ENCODE measurements at regions not wholly inside any gene's neighbourhood (a gene's known extent, or its start where the extent isn't known, plus 50 kb on each side); places are given as distances from the start of the nearest gene placed in this dataset.

DNA sequence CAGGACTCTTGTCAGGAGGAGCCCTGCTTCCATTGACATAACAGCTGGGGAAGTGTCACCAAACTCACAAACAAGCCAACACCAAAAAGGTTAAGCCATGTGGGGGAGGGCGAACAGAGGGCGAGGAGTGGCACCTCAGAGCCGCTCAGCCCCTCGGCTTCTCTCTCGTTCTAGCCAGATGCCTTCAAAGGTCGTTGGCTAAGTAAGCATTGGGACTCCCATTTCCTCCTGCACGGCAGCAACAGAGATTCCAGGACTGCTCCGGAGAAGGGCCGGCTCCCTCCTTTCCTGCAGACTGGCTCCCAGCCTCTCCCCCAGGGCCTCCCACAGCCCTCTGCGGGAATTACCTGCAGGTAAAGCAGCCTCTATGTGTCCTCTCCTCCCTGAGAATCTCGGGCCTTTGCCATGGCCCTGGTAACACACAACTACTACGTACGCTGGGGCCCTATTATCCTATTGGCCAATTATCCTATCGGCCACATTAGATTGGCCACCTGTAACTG is 52.1 kb upstream of the RNU6ATAC start:
- 78% methylated on average over 13 of the region's 14 CpGs; no CpG with 5 or more reads in 1 of the 2 experiments for WGBS, 2 experiments (ENCODE audit: extremely low coverage in 1 of 2, insufficient coverage in 1 of 2, insufficient read length in 1 of 2, insufficient replicate concordance in 2 of 2, low coverage in 1 of 2, low lambda C conversion rate in 2 of 2, missing lambda C conversion rate in 1 of 2)
- Histone ChIP-seq H3K14ac (ENCODE audit: insufficient read length) (no peak overlapping the region), H3K27ac (ENCODE audit: low read depth, low read length) (no peak overlapping the region), H2AK5ac (ENCODE audit: low read depth, low read length) (no peak overlapping the region), H2BK20ac (ENCODE audit: low read length) (no peak overlapping the region), H3K36me3 (ENCODE audit: control insufficient read depth in 2 of 4, insufficient read depth in 4 of 4, low read length in 3 of 4) (no peaks in the 10 kb centered on the region), H3K79me2 (ENCODE audit: control insufficient read depth in 1 of 2, insufficient read depth in 2 of 2, low read length in 2 of 2) (no peaks in the 10 kb centered on the region), H2BK12ac (ENCODE audit: low read depth, low read length) (no peak overlapping the region), H3K4me3 (ENCODE audit: extremely low read depth in 1 of 4, insufficient read depth in 2 of 4, low read depth in 3 of 4, low read length in 4 of 4) (no peak overlapping the region), H4K5ac (ENCODE audit: insufficient read length, low read depth, low read length) (no peak overlapping the region), H3K27me3 (replicated peaks in 1 of 4; ENCODE audit: control insufficient read depth in 3 of 4, extremely low read depth in 1 of 4, insufficient read depth in 3 of 4, low read length in 3 of 4) (no peaks in the 10 kb centered on the region), H3K4me1 (replicated peaks in 1 of 4; ENCODE audit: control insufficient read depth in 3 of 4, insufficient read depth in 4 of 4, low read length in 3 of 4) (no peaks in the 10 kb centered on the region; a peak in 2 of 7 replicates), H2BK15ac (ENCODE audit: low read length) (0 out of 2 replicates have a peak overlapping the region, but pooled peaks have one; percentile 61), H3K23me2 (ENCODE audit: low read depth, low read length) (no peaks in the 10 kb centered on the region), H3K4ac (replicated peaks; ENCODE audit: insufficient read length, low read depth, low read length) (no peak overlapping the region), H4K8ac (ENCODE audit: extremely low read depth, insufficient read depth, low read length) (no peak overlapping the region), H3K9me3 (ENCODE audit: insufficient read depth in 2 of 2, low read depth in 1 of 2, low read length in 1 of 2) (no peaks in the 10 kb centered on the region), H4K91ac (replicated peaks; ENCODE audit: insufficient read length, low read length) (no peak overlapping the region), H3K23ac (ENCODE audit: insufficient read length) (no peak overlapping the region), H3K9ac (replicated peaks in 1 of 4; ENCODE audit: extremely low read depth in 1 of 4, low read depth in 3 of 4, low read length in 3 of 4) (no peak overlapping the region), H3K18ac (ENCODE audit: extremely low read depth, low read length) (no peak overlapping the region), H4K20me1 (replicated peaks in 1 of 2; ENCODE audit: control insufficient read depth in 1 of 2, insufficient read depth in 2 of 2, low read length in 2 of 2) (no peaks in the 10 kb centered on the region), H2BK5ac (ENCODE audit: low read depth, low read length) (peak overlapping the region; percentile 9; the same call in 1 of the 2 replicates), H3K79me1 (ENCODE audit: low read depth, low read length) (no peaks in the 10 kb centered on the region), H2BK120ac (replicated peaks; ENCODE audit: low read depth, low read length) (no peak overlapping the region), H3K56ac (replicated peaks; ENCODE audit: insufficient read length, low read depth, low read length) (no peak overlapping the region), H2AFZ (ENCODE audit: low read length) (no peak overlapping the region), H3K4me2 (ENCODE audit: insufficient read depth in 1 of 2, low read depth in 2 of 2, low read length in 2 of 2) (no peak overlapping the region)
- POLR2A ChIA-PET (ENCODE audit: partially characterized antibody), result no interaction called here
- CTCF ChIA-PET (ENCODE audit: partially characterized antibody), result interaction anchor here (0.8 to 3.3 kb wide), 9 partner anchors 10 to 67 kb away, joined by 3 to 16 read pairs (median 7); no protein-coding TSS in a partner anchor
- no peak for FAIRE-seq
- no peak for DNase-seq (ENCODE audit: low read depth in 1 of 2, low spot score in 2 of 2)
- TF ChIP-seq POLR2A (IDR thresholded peaks at IDR 0.05; ENCODE audit: control extremely low read depth in 1 of 2, low read depth in 2 of 2, low read length in 2 of 2) (no peak), SIRT6 (IDR thresholded peaks at IDR 0.05; ENCODE audit: low read length) (no peak), CTBP2 (IDR thresholded peaks at IDR 0.05; ENCODE audit: borderline replicate concordance, insufficient read depth, insufficient read length, low read length) (no peak), TAF1 (IDR thresholded peaks at IDR 0.05; ENCODE audit: low read depth, low read length) (no peak), BACH1 (IDR thresholded peaks at IDR 0.05; ENCODE audit: low read length) (no peak), SAP30 (IDR thresholded peaks at IDR 0.05; ENCODE audit: insufficient read depth, insufficient replicate concordance, low read length) (no peak), EZH2 (IDR thresholded peaks at IDR 0.05; ENCODE audit: low read depth, low read length, severe bottlenecking) (no peak), FOSL1 (IDR thresholded peaks at IDR 0.05; ENCODE audit: insufficient read depth, low read depth, low read length) (no peak), SP4 (IDR thresholded peaks at IDR 0.05; ENCODE audit: low read length) (no peak)
- TF ChIP-seq, protein P1, sequence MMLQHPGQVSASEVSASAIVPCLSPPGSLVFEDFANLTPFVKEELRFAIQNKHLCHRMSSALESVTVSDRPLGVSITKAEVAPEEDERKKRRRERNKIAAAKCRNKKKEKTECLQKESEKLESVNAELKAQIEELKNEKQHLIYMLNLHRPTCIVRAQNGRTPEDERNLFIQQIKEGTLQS (IDR thresholded peaks at IDR 0.05; ENCODE audit: insufficient read depth, low read depth, low read length), result no peak
